GM18526 (cell line): ENCODE measurements at regions not wholly inside any gene's neighbourhood (a gene's known extent, or its start where the extent isn't known, plus 50 kb on each side); places are given as distances from the start of the nearest gene placed in this dataset.

Experiments
- POLR2A ChIP-seq: IDR thresholded peaks from 3 replicates; pipeline ENCODE4 v1.6.1; 2011; ENCODE audit not compliant: insufficient read length; ENCODE audit errors: extremely low read depth

- no peak for TF ChIP-seq POLR2A
These were observed 214.4 kb upstream of the CBLB start for GRCh38 chr3:106083207-106083606.

DNA sequence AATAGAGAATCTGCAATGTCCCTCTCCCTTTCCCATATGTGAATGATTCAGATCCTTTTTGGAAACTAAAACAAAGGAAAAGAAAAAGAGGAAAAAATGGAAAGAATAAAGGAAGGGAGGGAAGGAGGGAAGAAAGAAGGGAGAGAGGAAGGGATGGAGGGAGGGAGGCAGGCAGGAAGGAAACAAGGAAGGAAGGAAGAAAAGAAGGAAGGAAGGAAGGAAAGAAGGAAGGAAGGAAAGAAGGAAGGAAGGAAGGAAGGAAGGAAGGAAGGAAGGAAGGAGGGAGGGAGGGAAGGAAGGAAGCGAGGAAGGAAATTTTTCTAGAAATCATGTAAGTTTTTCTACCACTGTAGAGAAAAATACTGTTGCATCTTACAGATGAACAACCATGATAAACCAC, 215.0 kb upstream of the CBLB start:
- TF ChIP-seq POLR2A = no peak

DNA sequence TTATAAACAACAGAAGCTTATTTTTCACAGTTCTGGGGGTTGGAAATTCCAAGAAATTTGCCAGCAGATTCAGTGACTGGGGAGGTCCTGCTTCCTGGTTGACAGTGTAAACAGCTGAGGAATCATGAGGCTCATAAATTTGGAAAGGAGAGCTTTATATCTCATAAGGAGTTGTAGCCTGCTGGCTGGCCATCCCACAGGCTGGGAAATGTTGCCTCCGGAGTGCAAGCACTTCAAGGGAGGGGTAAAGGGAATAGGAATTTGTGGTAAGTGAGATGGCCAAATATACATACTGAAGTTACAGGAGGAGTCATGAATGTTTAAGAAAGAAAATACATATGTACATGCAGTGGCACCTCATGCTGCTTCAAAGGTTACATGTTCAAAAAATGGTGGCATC, 217.2 kb upstream of the CBLB start:
- no peak for TF ChIP-seq POLR2A

GRCh38 chr3:106086636-106087035, 217.8 kb upstream of the CBLB start:
- TF ChIP-seq POLR2A = no peak

DNA sequence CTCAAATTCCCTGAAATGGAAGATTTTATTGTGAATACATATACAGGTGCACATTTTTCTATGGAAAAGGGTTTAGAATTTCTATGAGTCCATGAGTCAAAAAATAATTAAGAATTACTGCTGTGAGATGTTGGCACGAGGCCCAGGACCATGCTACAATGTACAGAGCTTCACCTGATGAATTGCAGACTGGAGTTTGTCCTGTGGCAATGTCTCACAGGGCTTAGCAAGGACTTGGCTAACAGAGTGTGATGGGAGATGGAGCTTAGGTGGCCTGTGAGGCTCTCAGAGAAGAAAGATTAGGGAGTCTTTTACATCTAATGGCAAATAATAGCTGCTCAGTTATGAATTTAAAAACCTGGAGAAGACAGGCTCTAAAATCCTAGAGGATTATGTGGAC, 219.5 kb upstream of the CBLB start:
- no peak for TF ChIP-seq POLR2A

DNA sequence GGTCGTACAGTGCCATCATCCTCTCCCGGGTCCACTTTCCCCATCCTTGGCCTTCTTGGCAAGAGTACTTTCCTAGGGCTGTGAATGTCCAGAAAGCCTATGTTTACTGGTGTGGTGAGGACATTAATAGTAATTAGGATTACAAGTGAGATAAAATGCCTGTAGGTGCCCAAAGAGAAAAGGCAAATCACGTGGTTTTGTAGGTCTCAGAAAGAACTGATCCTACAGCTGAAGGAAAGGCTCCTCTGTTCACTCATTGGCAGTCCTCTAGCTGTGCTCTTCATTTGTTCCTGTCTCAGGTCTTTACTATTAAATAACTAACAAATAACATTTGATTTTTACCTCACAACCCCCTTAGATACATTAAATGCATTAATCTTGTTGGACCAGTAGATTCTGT, 220.1 kb upstream of the CBLB start:
- TF ChIP-seq POLR2A = no peak

DNA sequence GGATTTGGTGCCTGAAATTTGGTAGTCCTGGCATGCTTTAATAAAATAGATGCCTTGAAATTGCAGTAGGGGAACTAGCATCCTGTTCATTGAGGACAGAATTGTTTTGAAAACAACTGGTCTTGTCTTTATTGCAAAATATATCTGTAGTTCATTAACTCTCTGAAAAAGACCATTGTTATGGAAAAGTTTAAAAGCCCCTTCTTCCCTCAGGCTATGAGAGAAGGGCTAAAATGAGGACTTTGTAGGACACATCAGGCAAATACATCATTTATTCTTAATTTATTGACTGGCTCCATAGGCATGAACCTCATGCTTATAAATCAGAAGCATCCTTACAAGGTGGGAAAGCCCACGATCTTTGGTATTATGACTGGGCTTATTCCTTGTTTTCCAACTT, 221.0 kb upstream of the CBLB start:
- no peak for TF ChIP-seq POLR2A

GRCh38 chr3:106092792-106093191, 224.0 kb upstream of the CBLB start:
- TF ChIP-seq POLR2A = no peak

- TF ChIP-seq POLR2A = no peak
These were observed 224.8 kb upstream of the CBLB start for GRCh38 chr3:106093616-106094015.

GRCh38 chr3:106097817-106098435, 229.1 kb upstream of the CBLB start:
- TF ChIP-seq POLR2A = no peak

DNA sequence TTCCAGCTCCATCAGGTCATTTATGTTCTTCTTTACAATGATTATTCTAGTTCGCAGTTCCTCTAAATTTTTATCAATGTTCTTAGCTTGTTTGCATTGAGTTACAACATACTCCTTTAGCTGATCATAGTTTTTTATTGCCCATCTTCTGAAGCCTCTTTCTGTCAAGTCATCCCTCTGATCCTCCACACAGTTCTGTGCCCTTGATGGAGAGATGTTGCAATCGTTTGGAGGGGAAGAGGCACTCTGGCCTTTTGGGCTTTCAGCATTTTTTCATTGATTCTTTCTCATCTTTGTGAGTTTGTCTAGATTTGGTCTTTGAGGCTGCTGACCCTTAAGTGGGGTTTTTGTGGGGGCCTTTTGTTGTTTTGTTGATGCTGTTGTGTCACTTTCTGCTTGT, 234.6 kb upstream of the CBLB start:
- no peak for TF ChIP-seq POLR2A

DNA sequence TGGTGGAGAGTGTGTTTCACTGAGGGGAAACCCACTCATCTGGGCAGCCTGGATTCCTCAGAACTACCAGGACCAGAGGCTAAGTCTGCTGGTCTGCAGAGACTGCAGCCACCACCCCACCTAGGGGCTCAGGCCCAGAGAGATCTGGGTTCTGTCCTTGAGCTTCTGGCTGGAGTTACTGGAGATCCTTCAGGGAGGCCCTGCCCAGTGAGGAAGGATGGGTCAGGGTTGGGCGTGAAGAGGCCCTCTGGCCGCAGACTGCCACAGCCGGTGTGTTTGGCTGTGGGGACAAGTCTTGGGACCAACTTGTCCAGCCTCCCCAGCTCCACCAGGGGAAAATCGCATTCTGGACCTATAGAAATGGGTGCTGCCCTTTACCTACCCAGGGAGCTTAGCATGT, 235.3 kb upstream of the CBLB start:
- TF ChIP-seq POLR2A = no peak

GRCh38 chr3:106108925-106109324, 240.1 kb upstream of the CBLB start:
- TF ChIP-seq POLR2A = no peak

DNA sequence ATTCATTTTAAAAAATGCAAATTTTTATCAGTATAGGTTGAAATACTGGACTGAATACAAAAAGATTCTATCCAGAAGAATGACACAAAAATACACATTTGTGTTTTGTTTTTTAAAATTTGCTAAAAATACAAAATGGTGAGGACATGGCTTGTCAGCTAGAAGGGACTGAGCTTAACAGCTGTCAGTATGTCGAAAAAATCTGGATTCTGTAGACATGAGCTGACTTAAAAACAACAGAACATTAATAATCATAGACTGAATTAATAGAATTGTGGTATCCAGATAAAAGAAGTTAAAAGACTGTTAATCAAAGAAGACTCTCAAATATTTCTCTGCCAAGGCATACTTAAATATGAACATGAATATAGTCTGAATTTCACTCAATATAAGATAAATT, 244.9 kb upstream of the CBLB start:
- no peak for TF ChIP-seq POLR2A

- TF ChIP-seq POLR2A = no peak
These were observed 245.4 kb upstream of the CBLB start for GRCh38 chr3:106114220-106114619.

DNA sequence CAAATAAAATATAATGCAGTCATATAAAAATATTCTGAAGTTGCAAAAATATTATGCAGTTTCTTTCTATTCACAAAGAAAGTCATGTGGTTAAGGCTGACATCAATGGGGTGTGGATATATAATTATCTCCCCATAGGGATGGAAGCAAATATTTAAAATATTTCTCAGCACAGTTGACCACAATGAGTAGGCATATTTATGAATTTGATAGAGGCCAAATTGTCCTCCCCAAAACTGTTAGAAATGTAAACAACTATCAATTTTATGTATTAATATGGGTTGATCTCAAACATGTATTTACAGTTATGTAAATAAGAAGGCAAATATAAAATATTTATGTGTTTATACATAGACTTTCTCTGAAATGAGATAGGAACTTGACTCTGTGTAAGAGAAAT, 246.0 kb upstream of the CBLB start:
- TF ChIP-seq POLR2A = no peak

DNA sequence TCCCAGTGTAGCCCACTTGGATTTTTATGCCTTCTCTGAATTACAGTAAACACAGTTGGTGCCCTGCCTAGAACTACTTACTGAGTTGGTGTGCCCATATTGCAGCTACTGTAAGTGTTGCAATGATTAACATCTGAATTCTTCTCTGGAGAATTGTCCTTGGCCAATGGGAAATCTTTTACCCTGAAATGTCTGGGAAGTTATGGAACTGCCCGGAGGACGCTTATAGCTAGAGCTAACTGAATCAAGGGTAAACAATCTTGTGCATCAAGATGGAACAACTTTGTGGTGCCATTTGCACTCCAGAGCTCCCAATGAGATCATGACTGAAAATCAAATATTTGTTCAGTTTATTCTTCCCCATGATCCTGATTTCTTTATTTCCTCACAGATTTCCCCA, 246.7 kb upstream of the CBLB start:
- no peak for TF ChIP-seq POLR2A
